H1 (cell line): ENCODE measurements at regions not wholly inside any gene's neighbourhood (a gene's known extent, or its start where the extent isn't known, plus 50 kb on each side); places are given as distances from the start of the nearest gene placed in this dataset.

Source experiments
- CTCF ChIA-PET: fragments of 300-600 bp; sonication (Branson Sonifier 250); formaldehyde crosslinking; loops from one replicate; lab custom pipeline; 2021; ENCODE audit not compliant: partially characterized antibody; lab: Charles Lee
- POLR2A ChIA-PET: fragments of 300-600 bp; sonication (Branson Sonifier 250); formaldehyde crosslinking; loops from one replicate; lab custom pipeline; 2021; ENCODE audit warnings: inconsistent platforms; ENCODE audit not compliant: partially characterized antibody; lab: Charles Lee
- DNase-seq, 2 experiments: peaks; one replicate each; pipeline versions ENCODE4 v3.0.0 to v3.0.0-alpha.2; 2010 to 2022; ENCODE audit warnings: low spot score in 2 of 2, low read depth in 1 of 2, mixed read lengths in 1 of 2
- FAIRE-seq: peaks from 2 replicates; lab custom pipeline; 2011; peaks lifted over from hg19 to GRCh38; lab: Jason Lieb, UNC
- H2AFZ ChIP-seq: 2 replicates; pipeline ENCODE4 v1.8.1; 2012; ENCODE audit warnings: low read length, inconsistent platforms
- H2AK5ac ChIP-seq: 2 replicates; pipeline ENCODE4 v1.6.1; 2013; ENCODE audit warnings: low read depth, low read length
- H2BK120ac ChIP-seq: replicated peaks from 2 replicates; pipeline ENCODE3; 2013; ENCODE audit warnings: low read depth, low read length, inconsistent platforms
- H2BK12ac ChIP-seq: 2 replicates; pipeline ENCODE4 v1.6.1; 2013; ENCODE audit warnings: low read depth, low read length
- H2BK15ac ChIP-seq: 2 replicates; pipeline ENCODE4 v1.6.1; 2013; ENCODE audit warnings: low read length
- H2BK20ac ChIP-seq: 2 replicates; pipeline ENCODE4 v1.6.1; 2013; ENCODE audit warnings: low read length
- H2BK5ac ChIP-seq: 2 replicates; pipeline ENCODE4 v1.6.1; 2013; ENCODE audit warnings: low read depth, low read length
- H3K14ac ChIP-seq: 2 replicates; pipeline ENCODE4 v1.6.1; 2013; ENCODE audit warnings: inconsistent platforms; ENCODE audit not compliant: insufficient read length
- H3K18ac ChIP-seq: 2 replicates; pipeline ENCODE4 v1.6.1; 2013; ENCODE audit warnings: low read length; ENCODE audit errors: extremely low read depth
- H3K23ac ChIP-seq: 2 replicates; pipeline ENCODE4 v1.6.1; 2013; ENCODE audit warnings: inconsistent platforms; ENCODE audit not compliant: insufficient read length
- H3K23me2 ChIP-seq: 2 replicates; pipeline ENCODE4 v1.6.1; 2013; ENCODE audit warnings: low read depth, low read length
- H3K27ac ChIP-seq: 2 replicates; pipeline ENCODE4 v1.6.1; 2011; ENCODE audit warnings: low read depth, low read length, inconsistent platforms
- H3K27me3 ChIP-seq, 4 experiments: replicated peaks in 1 of 4; 1 replicate in 1 of 4; 2 replicates in 3 of 4; pipeline versions ENCODE4 v1.6.1 to v1.8.1; 2011 to 2013; ENCODE audit warnings: low read length in 3 of 4, mild to moderate bottlenecking in 3 of 4, inconsistent platforms in 2 of 4, mixed read lengths in 2 of 4, moderate library complexity in 1 of 4; ENCODE audit not compliant: control insufficient read depth in 3 of 4, insufficient read depth in 3 of 4; ENCODE audit errors: extremely low read depth in 1 of 4
- H3K36me3 ChIP-seq, 4 experiments: 2 replicates each; pipeline versions ENCODE4 v1.6.1 to v1.8.1; 2011 to 2013; ENCODE audit warnings: mild to moderate bottlenecking in 4 of 4, low read length in 3 of 4, moderate library complexity in 2 of 4, control low read depth in 1 of 4, inconsistent platforms in 1 of 4; ENCODE audit not compliant: insufficient read depth in 4 of 4, control insufficient read depth in 2 of 4
- H3K4ac ChIP-seq: replicated peaks from 2 replicates; pipeline ENCODE3; 2013; ENCODE audit warnings: low read length, low read depth, mixed read lengths, inconsistent platforms; ENCODE audit not compliant: insufficient read length
- H3K4me1 ChIP-seq, 4 experiments: replicated peaks in 1 of 4; 1 replicate in 1 of 4; 2 replicates in 3 of 4; pipeline versions ENCODE4 v1.6.1 to v1.8.1; 2011 to 2013; ENCODE audit warnings: low read length in 3 of 4, inconsistent platforms in 2 of 4, mixed read lengths in 1 of 4; ENCODE audit not compliant: insufficient read depth in 4 of 4, control insufficient read depth in 3 of 4
- H3K4me2 ChIP-seq, 2 experiments: 2 replicates each; pipeline versions ENCODE4 v1.6.1 to v1.8.1; 2011 to 2013; ENCODE audit warnings: low read depth in 2 of 2, low read length in 2 of 2, control low read depth in 1 of 2, inconsistent platforms in 1 of 2, mild to moderate bottlenecking in 1 of 2; ENCODE audit not compliant: insufficient read depth in 1 of 2
- H3K4me3 ChIP-seq, 4 experiments: fragments of 200-600, 300-600 bp in 1 of 4; sonication (generic), shearing (Covaris generic), sonication (Bioruptor Twin) in 1 of 4; 2 replicates each; pipeline versions ENCODE4 v1.5.1 to v1.8.1; 2011 to 2016; ENCODE audit warnings: low read length in 4 of 4, low read depth in 3 of 4, control low read depth in 2 of 4, inconsistent platforms in 2 of 4, mild to moderate bottlenecking in 2 of 4, mixed read lengths in 1 of 4, moderate library complexity in 1 of 4; ENCODE audit not compliant: insufficient read depth in 2 of 4; ENCODE audit errors: extremely low read depth in 1 of 4
- H3K56ac ChIP-seq: replicated peaks from 2 replicates; pipeline ENCODE3; 2013; ENCODE audit warnings: low read depth, mild to moderate bottlenecking, mixed read lengths, low read length, inconsistent platforms; ENCODE audit not compliant: insufficient read length
- H3K79me1 ChIP-seq: 2 replicates; pipeline ENCODE4 v1.6.1; 2013; ENCODE audit warnings: low read depth, low read length, control low read depth
- H3K79me2 ChIP-seq, 2 experiments: 2 replicates each; pipeline versions ENCODE4 v1.6.1 to v1.8.1; 2012 to 2013; ENCODE audit warnings: low read length in 2 of 2, mild to moderate bottlenecking in 2 of 2, inconsistent platforms in 1 of 2; ENCODE audit not compliant: insufficient read depth in 2 of 2, control insufficient read depth in 1 of 2
- H3K9ac ChIP-seq, 4 experiments: replicated peaks in 1 of 4; 1 replicate in 1 of 4; 2 replicates in 3 of 4; pipeline versions ENCODE4 v1.6.1 to v1.8.1; 2011 to 2013; ENCODE audit warnings: low read depth in 3 of 4, low read length in 3 of 4, control low read depth in 2 of 4, mild to moderate bottlenecking in 2 of 4, moderate library complexity in 2 of 4, inconsistent platforms in 1 of 4; ENCODE audit errors: extremely low read depth in 1 of 4
- H3K9me3 ChIP-seq, 2 experiments: 2 replicates each; pipeline versions ENCODE4 v1.6.1 to v1.8.1; 2012 to 2013; ENCODE audit warnings: mild to moderate bottlenecking in 2 of 2, moderate library complexity in 2 of 2, control low read depth in 1 of 2, inconsistent platforms in 1 of 2, low read depth in 1 of 2, low read length in 1 of 2, mixed read lengths in 1 of 2; ENCODE audit not compliant: insufficient read depth in 2 of 2
- H4K20me1 ChIP-seq, 2 experiments: replicated peaks in 1 of 2; 2 replicates each; pipeline versions ENCODE3 to v1.8.1; 2011 to 2013; ENCODE audit warnings: inconsistent platforms in 2 of 2, low read length in 2 of 2, mild to moderate bottlenecking in 1 of 2; ENCODE audit not compliant: insufficient read depth in 2 of 2, control insufficient read depth in 1 of 2
- H4K5ac ChIP-seq: 2 replicates; pipeline ENCODE4 v1.6.1; 2013; ENCODE audit warnings: low read length, low read depth, mixed read lengths, inconsistent platforms; ENCODE audit not compliant: insufficient read length
- H4K8ac ChIP-seq: 2 replicates; pipeline ENCODE4 v1.8.0; 2013; ENCODE audit warnings: mild to moderate bottlenecking, moderate library complexity, low read length, inconsistent platforms; ENCODE audit not compliant: insufficient read depth; ENCODE audit errors: extremely low read depth
- H4K91ac ChIP-seq: replicated peaks from 2 replicates; pipeline ENCODE3; 2013; ENCODE audit warnings: low read length, mixed read lengths, inconsistent platforms; ENCODE audit not compliant: insufficient read length
- PHF8 ChIP-seq: fragments of 200-600 bp; sonication (generic); conservative IDR thresholded peaks from 2 replicates; pipeline ENCODE4 v1.7.1; 2012; ENCODE audit warnings: low read depth, mild to moderate bottlenecking, inconsistent platforms, low read length, moderate library complexity
- RAD21 ChIP-seq, 2 experiments: IDR thresholded peaks in 1 of 2; conservative IDR thresholded peaks in 1 of 2; 2 replicates each; pipeline ENCODE4 v1.6.1; 2011; ENCODE audit warnings: low read depth in 2 of 2, low read length in 2 of 2, improper control_type of control experiment in 1 of 2, inconsistent platforms in 1 of 2, mild to moderate bottlenecking in 1 of 2, moderate library complexity in 1 of 2
- SP4 ChIP-seq: IDR thresholded peaks from 2 replicates; pipeline ENCODE4 v1.6.1; 2012; ENCODE audit warnings: low read length, inconsistent platforms
- WGBS, 2 experiments: shearing (Covaris generic) in 1 of 2; methylation state at CpG; one replicate each; pipeline versions ENCODE4 v1.1.6 to v1.1.7; 2013 to 2015; ENCODE audit warnings: low lambda C conversion rate in 2 of 2, mixed read lengths in 2 of 2, inconsistent platforms in 1 of 2, low coverage in 1 of 2, missing lambda C conversion rate in 1 of 2; ENCODE audit not compliant: insufficient replicate concordance in 2 of 2, insufficient coverage in 1 of 2, insufficient read length in 1 of 2; ENCODE audit errors: extremely low coverage in 1 of 2, missing lambda C conversion rate in 1 of 2; 5-methylcytosine and 5-hydroxymethylcytosine counted together

DNA sequence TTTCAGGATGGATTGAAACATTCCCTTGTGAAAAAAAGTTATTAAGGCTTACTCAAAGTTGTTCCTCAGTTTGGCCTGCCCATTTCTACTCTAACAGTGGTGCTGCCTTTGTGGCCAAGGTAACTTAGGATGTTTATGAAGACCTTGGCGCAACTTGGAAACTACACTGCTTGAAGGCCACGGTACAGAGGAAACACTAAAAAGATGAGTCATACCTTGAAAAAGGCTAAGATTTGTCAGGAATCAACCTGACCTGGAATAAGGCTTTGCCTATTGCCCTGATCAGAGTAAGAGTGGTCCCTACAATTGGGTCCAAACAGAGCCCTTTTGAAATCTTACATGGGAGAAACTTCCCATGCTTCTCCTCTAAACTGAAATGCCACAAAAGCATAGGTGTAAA is 119.9 kb upstream of the MOCS1 start:
- H3K9ac ChIP-seq = no peak overlapping the region
- no peak overlapping the region for H2AFZ ChIP-seq
- no peak overlapping the region for H4K91ac ChIP-seq
- no peak overlapping the region for H2BK120ac ChIP-seq
- no peaks in the 10 kb centered on the region for H3K4me1 ChIP-seq
- no peaks in the 10 kb centered on the region for H3K27me3 ChIP-seq
- ChIA-PET POLR2A (no interaction called here), CTCF (interaction anchor here (1.0 kb wide), 1 partner anchor 16 kb away, joined by 3 read pairs; no protein-coding TSS in a partner anchor)
- no peak overlapping the region for H2BK20ac ChIP-seq
- H3K56ac ChIP-seq = no peak overlapping the region
- no peak overlapping the region for H3K4ac ChIP-seq
- FAIRE-seq (no peak), DNase-seq (no peak)
- no peak overlapping the region for H3K27ac ChIP-seq
- no peak overlapping the region for H3K18ac ChIP-seq
- H3K23me2 ChIP-seq = no peaks in the 10 kb centered on the region
- no peak overlapping the region for H3K14ac ChIP-seq
- 93% methylated on average over 2 of the region's 2 CpGs; no CpG with 5 or more reads in 1 of the 2 experiments for WGBS, 2 experiments
- no peak overlapping the region for H2AK5ac ChIP-seq
- no peak overlapping the region for H2BK5ac ChIP-seq
- H4K8ac ChIP-seq = no peak overlapping the region
- peaks cover 0 to 11% of the 10 kb centered on the region in 2 experiments; a peak in 2 of 4 replicates for H3K9me3 ChIP-seq
- no peaks in the 10 kb centered on the region for H3K79me1 ChIP-seq
- H3K36me3 ChIP-seq = no peaks in the 10 kb centered on the region
- no peak overlapping the region for H3K4me3 ChIP-seq
- no peak overlapping the region for H2BK15ac ChIP-seq
- H3K23ac ChIP-seq = no peak overlapping the region
- H3K79me2 ChIP-seq = no peaks in the 10 kb centered on the region
- no peaks in the 10 kb centered on the region for H4K20me1 ChIP-seq
- H4K5ac ChIP-seq = no peak overlapping the region
- no peak overlapping the region for H3K4me2 ChIP-seq
- TF ChIP-seq PHF8 (no peak), RAD21 (IDR thresholded peaks at IDR 0.05 in 1 of 2, conservative IDR thresholded peaks at IDR 0.05 in 1 of 2; ENCODE audit: low read depth in 2 of 2, low read length in 2 of 2) (no peak), SP4 (no peak)
- no peak overlapping the region for H2BK12ac ChIP-seq
